ENCODE measurements at regions not wholly inside any gene's neighbourhood (a gene's known extent, or its start where the extent isn't known, plus 50 kb on each side); places are given as distances from the start of the nearest gene placed in this dataset.

GRCh38 chr5:68707575-68707974 lies 386.2 kb upstream of the SLC30A5 start:
- TF ChIP-seq CTCF (IDR thresholded peaks at IDR 0.05), result no peak
- TF ChIP-seq RCOR1 (IDR thresholded peaks at IDR 0.05; ENCODE audit: low read length), result no peak
- TF ChIP-seq EP300 (IDR thresholded peaks at IDR 0.05; ENCODE audit: borderline replicate concordance in 1 of 2, low read depth in 1 of 2, low read length in 1 of 2), result no peak
- no peak for TF ChIP-seq EZH2phosphoT487 (IDR thresholded peaks at IDR 0.05; ENCODE audit: borderline replicate concordance, low read depth)
- no peak for TF ChIP-seq RXRA (IDR thresholded peaks at IDR 0.05; ENCODE audit: borderline replicate concordance, low read depth)
- TF ChIP-seq SMC3 (IDR thresholded peaks at IDR 0.05; ENCODE audit: low read depth, low read length), result no peak
- no peak for TF ChIP-seq GABPA (IDR thresholded peaks at IDR 0.05; ENCODE audit: low read depth)
- TF ChIP-seq MXI1 (IDR thresholded peaks at IDR 0.05; ENCODE audit: low read depth, low read length), result no peak
